HG03045 (cell line): ENCODE measurements at regions not wholly inside any gene's neighbourhood (a gene's known extent, or its start where the extent isn't known, plus 50 kb on each side); places are given as distances from the start of the nearest gene placed in this dataset.
"Not testable (repeated sequence)": the region's sequence is repeated elsewhere in the genome, so short reads cannot be mapped to it uniquely, and the experiment has no call there.

ENCODE experiments used
- ATAC-seq: cut with Tn5 transposase; IDR thresholded peaks from one replicate; pipeline ENCODE4 v1.9.1; 2021; ENCODE audit warnings: mild to moderate bottlenecking, moderate library complexity; ENCODE audit not compliant: unreplicated experiment

DNA sequence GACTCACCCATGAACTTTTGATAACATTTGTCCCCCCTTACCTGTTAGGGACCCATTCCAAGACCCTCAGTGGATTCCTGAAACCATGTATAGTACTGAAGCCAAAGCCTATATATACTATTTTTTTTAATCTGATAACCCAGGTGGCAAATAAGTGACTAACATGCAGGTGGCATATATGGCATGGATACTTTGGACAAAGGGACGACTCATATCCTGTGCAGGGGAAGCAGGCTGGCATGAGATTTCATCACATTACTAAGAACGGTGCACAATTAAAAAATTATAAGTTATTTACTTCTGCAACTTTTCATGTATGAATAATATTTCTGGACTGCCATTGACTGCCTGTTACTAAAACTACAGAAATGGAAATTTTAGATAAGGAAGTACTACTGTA, 880.1 kb upstream of the FBXO33 start:
- ATAC-seq: no peak

GRCh38 chr14:40309124-40309523, 876.9 kb upstream of the FBXO33 start:
- ATAC-seq: no peak

DNA sequence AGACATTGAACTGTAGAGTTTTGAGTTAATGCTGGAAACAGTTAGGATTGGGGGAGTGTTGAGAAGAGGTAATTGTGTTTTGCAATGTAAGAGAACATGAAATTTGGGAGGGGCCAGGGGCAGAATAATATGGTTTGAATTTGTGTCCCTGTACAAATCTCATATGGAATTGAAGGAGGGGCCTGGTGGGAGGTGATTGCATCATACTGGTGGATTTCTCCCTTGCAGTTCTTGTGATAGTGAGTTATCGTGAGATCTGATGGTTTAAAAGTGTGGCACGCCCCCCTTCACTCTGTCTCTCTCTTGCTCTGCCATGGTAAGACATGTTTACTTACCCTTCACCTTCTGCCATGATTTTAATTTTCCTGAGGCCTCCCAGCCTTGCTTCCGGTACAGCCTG, 876.0 kb upstream of the FBXO33 start:
- ATAC-seq: no peak

- no peak for ATAC-seq
Observed at GRCh38 chr14:40296821-40297220, 864.6 kb upstream of the FBXO33 start.

DNA sequence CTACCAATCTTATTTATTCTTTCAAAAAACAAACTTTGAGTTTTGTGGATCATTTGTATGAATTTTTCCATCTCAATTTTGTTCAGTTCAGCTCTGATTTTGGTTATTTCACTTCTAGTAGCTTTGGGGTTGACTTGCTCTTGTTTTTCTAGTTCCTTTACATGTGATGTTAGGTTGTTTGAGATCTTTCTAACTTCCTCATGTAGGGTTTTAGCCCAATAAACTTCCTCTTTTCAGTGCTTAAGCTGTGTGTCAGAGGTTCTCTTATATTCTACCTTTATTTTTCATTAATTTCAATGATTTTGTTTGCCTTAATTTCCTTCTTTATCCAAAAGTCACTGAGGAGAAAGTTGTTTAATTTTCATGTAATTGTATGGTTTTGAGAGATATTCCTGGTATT, 860.4 kb upstream of the FBXO33 start:
- no peak for ATAC-seq

GRCh38 chr14:40282196-40282595, 850.0 kb upstream of the FBXO33 start:
- ATAC-seq: no peak

DNA sequence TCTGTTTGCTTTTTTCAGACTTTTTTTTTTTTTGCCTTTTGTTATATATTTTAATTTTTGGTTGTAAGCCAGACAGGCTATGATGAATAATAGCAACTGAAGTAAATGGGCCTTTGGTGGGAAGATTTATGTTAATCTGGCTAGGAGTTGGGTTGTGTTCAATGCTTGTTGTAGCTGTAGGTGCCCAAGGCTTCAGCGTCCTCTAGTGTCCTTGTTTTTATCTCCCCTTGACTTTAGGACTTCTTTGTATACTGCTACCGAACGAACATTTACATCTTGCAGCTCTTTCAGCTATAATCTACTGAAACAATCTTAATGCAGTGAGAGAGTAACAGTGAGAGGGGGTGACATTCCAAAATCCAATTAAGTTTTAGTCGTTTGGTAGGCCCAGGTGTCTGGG, 848.4 kb upstream of the FBXO33 start:
- ATAC-seq: no peak

DNA sequence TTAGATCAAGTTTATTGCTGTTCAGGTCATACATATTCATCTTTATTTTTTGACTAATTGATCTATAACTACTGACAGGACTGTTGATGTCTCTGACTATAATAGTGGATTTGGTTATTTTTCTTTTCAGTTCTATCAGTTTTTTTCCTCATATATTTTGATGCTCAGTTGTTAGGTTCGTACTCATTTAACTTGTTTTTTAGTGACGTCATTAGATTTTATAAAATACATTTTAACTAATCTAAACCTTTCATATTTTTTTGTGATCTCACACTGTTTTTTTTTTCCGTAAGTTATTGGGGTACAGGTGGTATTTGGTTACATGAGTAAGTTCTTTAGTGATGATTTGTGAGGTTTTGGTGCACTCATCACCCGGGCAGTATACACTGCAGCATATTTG, 841.2 kb upstream of the FBXO33 start:
- ATAC-seq: no peak

DNA sequence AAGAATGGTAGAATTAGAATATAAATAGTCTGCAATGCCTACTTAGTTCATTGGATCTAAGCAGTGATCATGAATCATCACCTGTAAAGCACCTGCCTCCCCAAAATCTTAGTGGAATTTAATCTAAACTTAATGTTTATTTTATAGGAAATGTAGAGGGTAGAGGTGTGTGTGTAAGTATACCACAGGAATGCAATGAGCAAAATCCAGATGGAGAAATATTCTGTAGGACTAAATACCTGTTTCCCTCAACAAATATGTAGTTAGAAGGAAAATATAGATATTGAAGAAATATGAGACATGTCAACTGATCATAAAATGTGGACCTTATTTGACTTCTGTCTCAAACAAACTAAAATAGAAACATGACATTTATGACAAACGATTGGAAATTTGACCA, 839.2 kb upstream of the FBXO33 start:
- no peak for ATAC-seq

GRCh38 chr14:40269436-40269835, 837.2 kb upstream of the FBXO33 start:
- ATAC-seq: no peak

GRCh38 chr14:40268236-40268635, 836.0 kb upstream of the FBXO33 start:
- no peak for ATAC-seq

DNA sequence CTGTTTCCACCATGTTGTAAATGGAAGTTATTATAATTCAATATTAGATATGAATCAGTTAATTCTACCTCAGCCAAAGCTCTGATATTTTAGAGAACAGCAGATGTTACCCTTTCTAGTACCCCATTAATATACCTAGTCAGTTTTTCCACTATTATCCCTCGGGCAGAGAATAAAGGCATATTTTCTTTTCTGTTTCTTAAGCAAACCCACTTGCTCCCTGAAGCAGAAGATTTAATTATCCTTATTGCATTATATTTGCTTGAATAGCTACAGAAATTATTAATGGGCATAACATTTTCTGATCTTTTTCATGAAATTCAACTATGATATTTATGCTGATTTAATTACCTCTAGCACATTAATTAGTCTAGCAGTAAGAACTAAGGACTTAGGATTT, 832.9 kb upstream of the FBXO33 start:
- no peak for ATAC-seq

DNA sequence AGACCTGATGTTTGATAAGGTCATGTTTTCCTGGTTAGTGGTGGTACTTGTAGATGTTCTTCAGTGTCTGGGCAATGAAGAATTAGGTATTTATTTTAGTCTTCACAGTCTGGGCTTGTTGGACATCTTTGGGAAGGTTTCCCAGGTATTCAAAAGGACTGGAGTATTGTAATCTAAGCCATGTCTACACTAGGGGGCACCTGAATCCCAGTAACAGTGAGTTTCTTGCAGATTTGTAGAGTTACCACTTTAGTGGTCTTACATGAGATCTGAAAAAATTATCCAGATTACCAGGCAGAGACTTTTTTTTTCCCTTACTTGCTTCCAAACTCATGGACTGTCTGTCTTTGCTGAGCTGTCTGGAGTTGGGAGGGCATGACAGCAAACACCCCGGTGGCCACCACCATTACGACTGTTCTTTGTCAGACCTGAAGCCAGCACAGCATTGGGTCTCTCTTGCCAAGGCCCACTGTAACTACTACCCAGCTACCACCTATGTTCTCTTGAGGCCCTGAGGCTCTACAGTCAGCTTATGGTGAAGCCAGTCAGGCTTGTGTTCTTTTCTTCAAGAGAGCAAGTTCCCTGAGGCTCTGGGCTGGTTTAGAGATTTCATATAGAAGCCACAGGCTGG, 820.7 kb upstream of the FBXO33 start:
- ATAC-seq: no peak

DNA sequence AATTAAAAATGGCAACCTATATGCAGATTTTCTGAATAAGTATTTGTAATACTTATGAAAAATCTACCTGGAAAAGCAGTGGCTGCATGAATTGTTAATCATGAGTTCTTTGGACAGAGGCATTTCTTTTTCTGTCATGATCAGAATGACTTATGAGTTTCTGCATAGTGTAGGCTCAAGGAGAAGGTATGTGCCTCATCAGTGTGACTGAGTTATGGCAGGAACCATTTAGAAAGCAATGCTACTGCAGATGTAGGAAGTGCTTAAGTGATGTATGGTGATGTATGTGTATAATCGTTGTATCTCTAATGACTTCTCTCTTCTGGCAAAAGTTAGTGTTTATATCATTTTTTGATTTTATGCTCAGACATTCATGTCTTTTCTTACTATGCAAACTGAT, 816.4 kb upstream of the FBXO33 start:
- no peak for ATAC-seq

DNA sequence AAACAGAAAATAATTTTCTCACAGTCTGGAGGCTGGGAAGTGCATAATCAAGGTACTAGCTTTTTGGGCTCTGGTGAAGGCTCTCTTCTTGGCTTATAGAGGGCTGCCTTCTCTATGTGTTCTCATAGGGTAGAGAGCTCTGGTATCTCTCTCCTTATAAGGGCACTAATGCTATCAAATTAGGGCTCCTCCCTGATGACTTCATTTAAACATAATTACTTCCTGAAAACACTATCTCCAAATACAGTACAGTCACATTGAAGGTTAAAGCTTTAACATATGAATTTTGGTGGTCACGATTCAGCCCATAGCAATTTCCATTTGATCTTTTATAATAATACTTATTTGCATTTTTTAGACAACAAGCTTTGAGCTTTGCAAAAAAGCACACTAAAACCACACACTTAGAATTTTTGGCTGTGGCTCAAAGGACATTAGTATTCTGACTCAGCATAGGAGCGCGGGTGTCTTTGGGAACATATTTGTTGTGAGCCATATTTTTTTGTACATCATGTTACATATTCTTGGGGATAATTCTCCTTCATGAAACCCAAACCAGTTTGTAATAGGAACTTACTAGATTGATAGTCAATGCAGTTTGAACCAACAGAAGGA, 808.1 kb upstream of the FBXO33 start:
- no peak for ATAC-seq

DNA sequence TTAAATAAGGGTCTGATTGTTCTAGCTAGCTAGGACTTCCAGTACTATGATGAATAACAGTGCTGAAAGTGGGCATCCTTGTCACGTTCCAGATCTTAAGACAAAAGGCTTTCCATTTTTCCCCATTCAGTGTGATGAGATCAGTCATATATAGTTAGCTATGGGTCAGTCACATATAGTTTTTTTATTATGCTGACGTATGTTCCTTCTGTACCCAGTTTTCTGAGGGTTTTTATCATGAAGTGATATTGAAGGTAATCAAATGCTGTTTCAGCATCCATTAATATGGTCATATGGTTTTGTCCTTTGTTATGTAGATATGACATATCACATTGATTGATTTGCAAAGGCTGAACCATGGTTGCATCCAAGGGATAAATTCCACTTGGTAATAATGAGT, 800.1 kb upstream of the FBXO33 start:
- ATAC-seq: no peak

DNA sequence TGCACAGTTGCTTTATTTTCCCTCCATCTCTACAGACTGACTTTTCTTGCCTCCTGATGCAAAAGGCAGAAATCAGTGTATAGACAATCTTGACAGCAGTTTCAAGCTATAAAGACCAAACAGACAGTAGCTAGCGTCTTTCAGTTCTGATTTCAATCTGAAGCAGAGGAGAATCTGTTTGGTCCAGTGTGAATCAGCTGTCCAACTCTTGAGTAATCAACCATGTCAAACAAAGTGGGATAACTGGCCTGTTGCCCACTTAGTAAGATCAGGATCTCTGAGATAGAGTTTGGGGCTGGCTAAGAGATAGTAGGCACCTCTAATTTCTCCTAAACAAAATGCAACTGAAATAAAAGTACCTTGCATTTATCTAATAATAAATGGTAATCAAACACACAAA, 797.4 kb upstream of the FBXO33 start:
- ATAC-seq: no peak

- no peak for ATAC-seq
Observed at GRCh38 chr14:40222996-40223395, 790.8 kb upstream of the FBXO33 start.

DNA sequence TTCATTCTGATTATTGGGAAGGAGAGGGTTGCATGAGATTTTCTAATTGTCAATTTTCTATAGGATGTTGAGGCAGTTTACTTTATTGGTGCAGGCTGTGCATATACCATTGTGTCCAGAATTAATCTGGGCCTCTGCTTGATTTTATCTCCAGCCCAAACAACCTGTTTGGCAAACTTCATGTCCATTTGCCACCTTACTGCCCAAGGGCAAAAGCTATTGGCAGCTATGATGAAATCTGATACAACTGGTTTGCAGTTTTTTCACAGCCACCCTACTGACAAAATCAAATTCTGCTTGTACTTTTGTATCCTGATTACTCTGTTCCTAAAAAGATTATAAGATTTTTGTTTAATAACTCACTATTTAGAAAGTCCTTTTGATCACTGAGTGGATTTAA, 789.2 kb upstream of the FBXO33 start:
- ATAC-seq: no peak

DNA sequence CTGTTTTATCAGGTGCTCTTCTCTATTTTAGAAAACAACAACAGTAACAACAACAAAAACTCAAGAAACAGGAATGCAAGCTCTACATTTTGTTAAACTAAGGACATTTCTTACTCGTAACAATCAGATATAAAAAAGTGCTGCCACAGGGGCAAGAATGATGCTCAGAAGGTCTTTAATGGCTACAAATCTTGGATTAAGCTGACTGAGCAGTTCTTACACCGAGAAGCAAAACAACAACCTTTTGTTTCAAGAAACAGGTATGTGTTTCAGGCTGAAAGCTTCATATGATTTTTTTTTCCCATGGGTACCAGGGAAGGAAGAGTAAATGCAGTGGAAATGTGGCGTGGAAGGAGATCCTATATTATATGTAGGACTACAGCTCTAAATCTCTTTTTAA, 786.8 kb upstream of the FBXO33 start:
- ATAC-seq: no peak

GRCh38 chr14:40218282-40218941, 786.2 kb upstream of the FBXO33 start:
- no peak for ATAC-seq

DNA sequence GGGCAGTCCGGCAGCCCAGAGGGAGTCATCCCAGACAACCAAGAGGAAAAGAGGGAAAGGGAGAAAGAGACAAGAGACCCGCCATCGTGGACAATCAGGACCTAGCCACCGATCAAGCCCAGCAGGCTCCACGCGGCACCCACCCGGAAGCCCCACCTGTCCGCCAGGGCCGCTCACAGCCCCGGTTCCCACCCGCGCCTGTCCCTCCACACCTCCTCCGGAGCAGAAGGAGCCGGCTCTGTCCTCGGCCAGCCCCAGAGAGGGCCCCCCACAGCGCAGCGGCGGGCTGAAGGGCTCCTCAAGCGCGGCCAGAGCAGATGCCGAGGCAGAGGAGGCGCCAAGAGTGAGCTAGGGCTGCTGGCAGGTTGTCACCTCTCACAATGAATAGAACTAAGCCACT, 784.7 kb upstream of the FBXO33 start:
- no peak for ATAC-seq

DNA sequence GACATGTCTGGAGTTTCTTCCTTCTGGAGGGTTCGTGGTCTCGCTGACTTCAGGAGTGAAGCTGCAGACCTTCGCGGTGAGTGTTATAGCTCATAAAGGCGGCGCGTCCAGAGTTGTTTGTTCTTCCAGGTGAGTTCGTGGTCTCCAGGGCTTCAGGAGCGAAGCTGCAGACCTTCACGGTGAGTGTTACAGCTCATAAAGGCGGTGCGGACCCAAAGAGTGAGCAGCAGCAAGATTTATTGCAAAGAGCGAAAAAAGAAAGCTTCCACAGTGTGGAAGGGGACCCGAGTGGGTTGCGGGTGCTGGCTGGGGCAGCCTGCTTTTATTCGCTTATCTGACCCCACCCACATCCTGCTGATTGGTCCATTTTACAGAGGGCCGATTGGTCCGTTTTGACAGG, 784.2 kb upstream of the FBXO33 start:
- not testable (repeated sequence) for ATAC-seq
